HG02763 (cell line): ENCODE measurements at regions not wholly inside any gene's neighbourhood (a gene's known extent, or its start where the extent isn't known, plus 50 kb on each side); places are given as distances from the start of the nearest gene placed in this dataset.

Experiments used
- ATAC-seq: cut with Tn5 transposase; IDR thresholded peaks from one replicate; pipeline ENCODE4 v1.9.1; 2021; ENCODE audit warnings: mild to moderate bottlenecking, moderate library complexity; ENCODE audit not compliant: unreplicated experiment

- ATAC-seq: no peak
These were observed 126.5 kb downstream of the SYF2 start for GRCh38 chr1:25105836-25106235.

- ATAC-seq: no peak
These were observed 127.3 kb downstream of the SYF2 start for GRCh38 chr1:25104932-25105561.

- no peak for ATAC-seq
These were observed 129.0 kb downstream of the SYF2 start for GRCh38 chr1:25103164-25103795.

GRCh38 chr1:25100151-25100833 is 132.0 kb downstream of the SYF2 start:
- no peak for ATAC-seq

GRCh38 chr1:25099343-25099951 is 132.9 kb downstream of the SYF2 start:
- peak; percentile 48 for ATAC-seq

GRCh38 chr1:25098717-25099116 is 133.6 kb downstream of the SYF2 start:
- no peak for ATAC-seq

GRCh38 chr1:25096307-25097150 is 135.8 kb downstream of the SYF2 start:
- no peak for ATAC-seq

GRCh38 chr1:25095635-25096200 is 136.6 kb downstream of the SYF2 start:
- ATAC-seq: no peak

GRCh38 chr1:25094995-25095394 is 137.3 kb downstream of the SYF2 start:
- no peak for ATAC-seq

GRCh38 chr1:25094229-25094628 is 138.1 kb downstream of the SYF2 start:
- ATAC-seq: no peak

- ATAC-seq: no peak
These were observed 140.6 kb downstream of the SYF2 start for GRCh38 chr1:25091658-25092057.

- ATAC-seq: no peak
These were observed 141.4 kb downstream of the SYF2 start for GRCh38 chr1:25090707-25091422.

- ATAC-seq: no peak
These were observed 142.5 kb downstream of the SYF2 start for GRCh38 chr1:25089772-25090171.

GRCh38 chr1:25088946-25089345 is 143.4 kb downstream of the SYF2 start:
- ATAC-seq: no peak

- no peak for ATAC-seq
These were observed 144.1 kb downstream of the SYF2 start for GRCh38 chr1:25088180-25088701.

GRCh38 chr1:25086518-25087079 is 145.7 kb downstream of the SYF2 start:
- ATAC-seq: no peak

- ATAC-seq: no peak
These were observed 147.9 kb downstream of the SYF2 start for GRCh38 chr1:25084407-25084806.

GRCh38 chr1:25083481-25084345 is 148.6 kb downstream of the SYF2 start:
- no peak for ATAC-seq
